GM23338 (cell line): ENCODE measurements at regions not wholly inside any gene's neighbourhood (a gene's known extent, or its start where the extent isn't known, plus 50 kb on each side); places are given as distances from the start of the nearest gene placed in this dataset.

Source experiments
- ATAC-seq: fragments of 200-7000 bp; cut with Tn5 transposase; 3 replicates; pipeline ENCODE4 v1.9.1; 2020
- DNase-seq: peaks from one replicate; pipeline ENCODE4 v3.0.0-alpha.2; 2015; ENCODE audit warnings: low spot score
- H2AFZ ChIP-seq: fragments of 200-600 bp; sonication (generic); 2 replicates; pipeline ENCODE4 v1.8.0; 2016; ENCODE audit warnings: antibody characterized with exemption, mild to moderate bottlenecking, moderate library complexity
- H3F3A ChIP-seq: fragments of 200-600 bp; sonication (generic); replicated peaks from 2 replicates; pipeline ENCODE4 v1.8.0; 2017; ENCODE audit warnings: antibody characterized with exemption, mixed run types, low read depth
- H3K27ac ChIP-seq: fragments of 200-600 bp; sonication (generic); 2 replicates; pipeline ENCODE4 v1.6.1; 2016; ENCODE audit warnings: low read depth
- H3K27me3 ChIP-seq: fragments of 200-600 bp; sonication (generic); 2 replicates; pipeline ENCODE4 v1.8.0; 2016; ENCODE audit warnings: mild to moderate bottlenecking, mixed run types, moderate library complexity; ENCODE audit not compliant: insufficient read depth
- H3K36me3 ChIP-seq: fragments of 200-600 bp; sonication (generic); 2 replicates; pipeline ENCODE4 v1.8.0; 2016; ENCODE audit warnings: mild to moderate bottlenecking; ENCODE audit not compliant: insufficient read depth
- H3K4me1 ChIP-seq: fragments of 200-600 bp; sonication (generic); 2 replicates; pipeline ENCODE4 v1.8.0; 2016; ENCODE audit warnings: mild to moderate bottlenecking, moderate library complexity; ENCODE audit not compliant: insufficient read depth
- H3K4me2 ChIP-seq: fragments of 200-600 bp; sonication (generic); 2 replicates; pipeline ENCODE4 v1.7.1; 2017; ENCODE audit warnings: mixed run types
- H3K4me3 ChIP-seq: fragments of 200-600 bp; sonication (generic); 2 replicates; pipeline ENCODE4 v1.6.1; 2016; ENCODE audit warnings: mixed run types
- H3K79me2 ChIP-seq: fragments of 200-600 bp; sonication (generic); replicated peaks from 2 replicates; pipeline ENCODE4 v1.8.0; 2017; ENCODE audit warnings: mild to moderate bottlenecking; ENCODE audit not compliant: insufficient read depth
- H3K9me2 ChIP-seq: fragments of 200-600 bp; sonication (generic); 2 replicates; pipeline ENCODE4 v1.8.0; 2017; ENCODE audit not compliant: insufficient read depth
- H4K20me1 ChIP-seq: fragments of 200-600 bp; sonication (generic); replicated peaks from 2 replicates; pipeline ENCODE4 v1.8.0; 2017; ENCODE audit warnings: mild to moderate bottlenecking; ENCODE audit not compliant: insufficient read depth
- H3K27ac Mint-ChIP-seq: 2 replicates; pipeline ENCODE4 v1.8.0; 2020; ENCODE audit warnings: inconsistent platforms, mild to moderate bottlenecking, moderate library complexity, mixed read lengths
- H3K27me3 Mint-ChIP-seq: 3 replicates; pipeline ENCODE4 v1.8.0; 2022; ENCODE audit warnings: low read depth, mild to moderate bottlenecking, moderate library complexity, mixed read lengths, inconsistent platforms; ENCODE audit not compliant: insufficient read depth, poor library complexity
- H3K36me3 Mint-ChIP-seq: 3 replicates; pipeline ENCODE4 v1.8.0; 2021; ENCODE audit warnings: low read depth, mild to moderate bottlenecking, inconsistent platforms, moderate library complexity, mixed read lengths
- H3K4me1 Mint-ChIP-seq: 3 replicates; pipeline ENCODE4 v1.8.0; 2020; ENCODE audit warnings: mild to moderate bottlenecking, inconsistent platforms, mixed read lengths
- H3K4me3 Mint-ChIP-seq: 3 replicates; pipeline ENCODE4 v1.8.0; 2021; ENCODE audit warnings: moderate library complexity, mild to moderate bottlenecking, inconsistent platforms, mixed read lengths
- H3K9me3 Mint-ChIP-seq: 3 replicates; pipeline ENCODE4 v1.8.0; 2020; ENCODE audit warnings: moderate library complexity, mild to moderate bottlenecking, inconsistent platforms, mixed read lengths
- CREB1 ChIP-seq: fragments of 250-450 bp; sonication (Bioruptor Pico); IDR thresholded peaks from 2 replicates; pipeline ENCODE4 v1.5.0; 2020; ENCODE audit warnings: low read depth, mild to moderate bottlenecking, moderate library complexity
- EZH2 ChIP-seq: fragments of 200-600 bp; sonication (generic); IDR thresholded peaks from one replicate; pipeline ENCODE4 v1.8.0; 2017; ENCODE audit warnings: antibody characterized with exemption, mild to moderate bottlenecking, low read depth; ENCODE audit not compliant: unreplicated experiment
- EZH2phosphoT487 ChIP-seq: fragments of 200-600 bp; sonication (generic); IDR thresholded peaks from one replicate; pipeline ENCODE4 v1.8.1; 2018; ENCODE audit warnings: antibody characterized with exemption; ENCODE audit not compliant: unreplicated experiment
- JUNB ChIP-seq: IDR thresholded peaks from one replicate; pipeline ENCODE4 v1.6.1; 2016; ENCODE audit warnings: antibody characterized with exemption; ENCODE audit not compliant: unreplicated experiment
- POLR2AphosphoS5 ChIP-seq: IDR thresholded peaks from 2 replicates; pipeline ENCODE4 v1.6.1; 2016; ENCODE audit warnings: antibody characterized with exemption, low read depth
- ZNF114 ChIP-seq: fragments of 250-450 bp; sonication (Bioruptor Pico); IDR thresholded peaks from 2 replicates; pipeline ENCODE4 v1.5.0; 2020; ENCODE audit warnings: mild to moderate bottlenecking, moderate library complexity
- ZNF331 ChIP-seq: fragments of 250-450 bp; sonication (Bioruptor Pico); IDR thresholded peaks from 2 replicates; pipeline ENCODE4 v1.5.0; 2020; ENCODE audit warnings: low read depth, mild to moderate bottlenecking, moderate library complexity
- ZNF462 ChIP-seq: fragments of 250-450 bp; sonication (Bioruptor Pico); IDR thresholded peaks from 2 replicates; pipeline ENCODE4 v1.5.0; 2020; ENCODE audit warnings: mild to moderate bottlenecking, moderate library complexity
- TF ChIP-seq, protein P1 (sequence below): IDR thresholded peaks from 2 replicates; pipeline ENCODE4 v1.6.1; 2016; ENCODE audit warnings: antibody characterized with exemption
- TF ChIP-seq, protein P2 (sequence below): IDR thresholded peaks from one replicate; pipeline ENCODE4 v1.6.1; 2018; ENCODE audit warnings: antibody characterized with exemption; ENCODE audit not compliant: unreplicated experiment
- TF ChIP-seq, protein P3 (sequence below), 2 experiments: fragments of 200-600 bp in 1 of 2; sonication (generic) in 1 of 2; conservative IDR thresholded peaks; 2 replicates each; pipeline versions ENCODE4 v1.5.1 to v1.6.1; 2016 to 2017; ENCODE audit warnings: antibody characterized with exemption in 2 of 2, low read depth in 2 of 2, mild to moderate bottlenecking in 2 of 2, moderate library complexity in 1 of 2

DNA sequence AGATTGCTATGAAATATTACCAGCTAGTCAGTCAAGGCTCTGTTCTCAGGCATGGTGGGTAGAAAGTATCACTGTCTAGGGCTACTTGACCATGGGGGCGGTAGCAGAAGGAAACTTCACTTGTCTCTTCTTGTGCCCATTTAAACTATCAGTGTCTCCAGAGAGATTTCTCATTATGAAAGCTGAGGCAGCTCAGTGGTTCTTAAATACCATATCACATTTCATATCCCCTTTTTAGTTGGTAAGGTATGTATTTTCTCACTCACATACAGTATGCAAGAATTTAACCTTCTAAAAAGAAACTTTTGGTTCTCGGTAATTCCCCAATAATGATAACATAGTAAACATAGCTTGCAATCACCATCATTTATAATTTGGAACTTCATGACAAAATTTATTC, 1180.0 kb upstream of the TENM4 start:
- Histone ChIP-seq H3K4me1 (peaks cover 8% of the 10 kb centered on the region; the same call in 1 of the 2 replicates), H3K27ac (no peak overlapping the region), H3K9me2 (no peaks in the 10 kb centered on the region), H3K4me2 (no peak overlapping the region), H4K20me1 (no peaks in the 10 kb centered on the region), H3K27me3 (no peaks in the 10 kb centered on the region), H3K79me2 (no peaks in the 10 kb centered on the region), H2AFZ (no peak overlapping the region), H3K36me3 (no peaks in the 10 kb centered on the region), H3K4me3 (no peak overlapping the region), H3F3A (no peaks in the 10 kb centered on the region)
- Mint-ChIP-seq H3K4me1 (peaks cover 2% of the 10 kb centered on the region; the same call in 2 of the 3 replicates), H3K36me3 (no peaks in the 10 kb centered on the region), H3K9me3 (no peaks in the 10 kb centered on the region), H3K27me3 (no peaks in the 10 kb centered on the region), H3K4me3 (no peak overlapping the region), H3K27ac (no peak overlapping the region)
- ATAC-seq, result no peak
- no peak for DNase-seq
- TF ChIP-seq ZNF462 (CRISPR knock-in tag) (no peak), POLR2AphosphoS5 (no peak), JUNB (no peak), EZH2 (no peak), ZNF331 (CRISPR knock-in tag) (no peak), ZNF114 (CRISPR knock-in tag) (no peak), CREB1 (CRISPR knock-in tag) (no peak), EZH2phosphoT487 (no peak)
- TF ChIP-seq, protein P1, sequence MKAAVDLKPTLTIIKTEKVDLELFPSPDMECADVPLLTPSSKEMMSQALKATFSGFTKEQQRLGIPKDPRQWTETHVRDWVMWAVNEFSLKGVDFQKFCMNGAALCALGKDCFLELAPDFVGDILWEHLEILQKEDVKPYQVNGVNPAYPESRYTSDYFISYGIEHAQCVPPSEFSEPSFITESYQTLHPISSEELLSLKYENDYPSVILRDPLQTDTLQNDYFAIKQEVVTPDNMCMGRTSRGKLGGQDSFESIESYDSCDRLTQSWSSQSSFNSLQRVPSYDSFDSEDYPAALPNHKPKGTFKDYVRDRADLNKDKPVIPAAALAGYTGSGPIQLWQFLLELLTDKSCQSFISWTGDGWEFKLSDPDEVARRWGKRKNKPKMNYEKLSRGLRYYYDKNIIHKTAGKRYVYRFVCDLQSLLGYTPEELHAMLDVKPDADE, result no peak
- TF ChIP-seq, protein P2, sequence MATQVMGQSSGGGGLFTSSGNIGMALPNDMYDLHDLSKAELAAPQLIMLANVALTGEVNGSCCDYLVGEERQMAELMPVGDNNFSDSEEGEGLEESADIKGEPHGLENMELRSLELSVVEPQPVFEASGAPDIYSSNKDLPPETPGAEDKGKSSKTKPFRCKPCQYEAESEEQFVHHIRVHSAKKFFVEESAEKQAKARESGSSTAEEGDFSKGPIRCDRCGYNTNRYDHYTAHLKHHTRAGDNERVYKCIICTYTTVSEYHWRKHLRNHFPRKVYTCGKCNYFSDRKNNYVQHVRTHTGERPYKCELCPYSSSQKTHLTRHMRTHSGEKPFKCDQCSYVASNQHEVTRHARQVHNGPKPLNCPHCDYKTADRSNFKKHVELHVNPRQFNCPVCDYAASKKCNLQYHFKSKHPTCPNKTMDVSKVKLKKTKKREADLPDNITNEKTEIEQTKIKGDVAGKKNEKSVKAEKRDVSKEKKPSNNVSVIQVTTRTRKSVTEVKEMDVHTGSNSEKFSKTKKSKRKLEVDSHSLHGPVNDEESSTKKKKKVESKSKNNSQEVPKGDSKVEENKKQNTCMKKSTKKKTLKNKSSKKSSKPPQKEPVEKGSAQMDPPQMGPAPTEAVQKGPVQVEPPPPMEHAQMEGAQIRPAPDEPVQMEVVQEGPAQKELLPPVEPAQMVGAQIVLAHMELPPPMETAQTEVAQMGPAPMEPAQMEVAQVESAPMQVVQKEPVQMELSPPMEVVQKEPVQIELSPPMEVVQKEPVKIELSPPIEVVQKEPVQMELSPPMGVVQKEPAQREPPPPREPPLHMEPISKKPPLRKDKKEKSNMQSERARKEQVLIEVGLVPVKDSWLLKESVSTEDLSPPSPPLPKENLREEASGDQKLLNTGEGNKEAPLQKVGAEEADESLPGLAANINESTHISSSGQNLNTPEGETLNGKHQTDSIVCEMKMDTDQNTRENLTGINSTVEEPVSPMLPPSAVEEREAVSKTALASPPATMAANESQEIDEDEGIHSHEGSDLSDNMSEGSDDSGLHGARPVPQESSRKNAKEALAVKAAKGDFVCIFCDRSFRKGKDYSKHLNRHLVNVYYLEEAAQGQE, result no peak
- TF ChIP-seq, protein P3, sequence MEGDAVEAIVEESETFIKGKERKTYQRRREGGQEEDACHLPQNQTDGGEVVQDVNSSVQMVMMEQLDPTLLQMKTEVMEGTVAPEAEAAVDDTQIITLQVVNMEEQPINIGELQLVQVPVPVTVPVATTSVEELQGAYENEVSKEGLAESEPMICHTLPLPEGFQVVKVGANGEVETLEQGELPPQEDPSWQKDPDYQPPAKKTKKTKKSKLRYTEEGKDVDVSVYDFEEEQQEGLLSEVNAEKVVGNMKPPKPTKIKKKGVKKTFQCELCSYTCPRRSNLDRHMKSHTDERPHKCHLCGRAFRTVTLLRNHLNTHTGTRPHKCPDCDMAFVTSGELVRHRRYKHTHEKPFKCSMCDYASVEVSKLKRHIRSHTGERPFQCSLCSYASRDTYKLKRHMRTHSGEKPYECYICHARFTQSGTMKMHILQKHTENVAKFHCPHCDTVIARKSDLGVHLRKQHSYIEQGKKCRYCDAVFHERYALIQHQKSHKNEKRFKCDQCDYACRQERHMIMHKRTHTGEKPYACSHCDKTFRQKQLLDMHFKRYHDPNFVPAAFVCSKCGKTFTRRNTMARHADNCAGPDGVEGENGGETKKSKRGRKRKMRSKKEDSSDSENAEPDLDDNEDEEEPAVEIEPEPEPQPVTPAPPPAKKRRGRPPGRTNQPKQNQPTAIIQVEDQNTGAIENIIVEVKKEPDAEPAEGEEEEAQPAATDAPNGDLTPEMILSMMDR (conservative IDR thresholded peaks at IDR 0.05; ENCODE audit: low read depth in 2 of 2), result no peak
